A673 (cell line): ENCODE measurements at regions not wholly inside any gene's neighbourhood (a gene's known extent, or its start where the extent isn't known, plus 50 kb on each side); places are given as distances from the start of the nearest gene placed in this dataset.

Source experiments
- BruUV-seq: library from RNA; stranded (reverse); fragments of 400-500 nt; replicated peaks from 2 replicates; lab custom pipeline; 2021; lab: Mats Ljungman, UMichigan
- CTCF ChIA-PET: fragments of 300-600 bp; sonication (Branson Sonifier 250); formaldehyde crosslinking; loops from one replicate; lab custom pipeline; 2022; ENCODE audit warnings: antibody characterized with exemption; lab: Charles Lee
- POLR2A ChIA-PET: fragments of 300-600 bp; sonication (Branson Sonifier 250); formaldehyde crosslinking; loops from one replicate; lab custom pipeline; 2022; ENCODE audit warnings: antibody characterized with exemption; ENCODE audit not compliant: low non-redundant PET; lab: Charles Lee
- DNase-seq: peaks from one replicate; pipeline ENCODE4 v3.0.0-alpha.2; 2015; ENCODE audit warnings: low spot score
- H3K27ac ChIP-seq: fragments of 200-600 bp; sonication (generic); 2 replicates; pipeline ENCODE4 v1.5.1; 2016; ENCODE audit warnings: mixed run types, low read depth, mild to moderate bottlenecking, mixed read lengths, antibody characterized with exemption, low read length; ENCODE audit not compliant: poor library complexity, severe bottlenecking
- H3K27me3 ChIP-seq: fragments of 200-600 bp; sonication (generic); replicated peaks from 2 replicates; pipeline ENCODE4 v1.6.1; 2017; ENCODE audit warnings: mixed run types, low read depth, mild to moderate bottlenecking, mixed read lengths, antibody characterized with exemption, low read length; ENCODE audit not compliant: insufficient read depth, poor library complexity
- H3K36me3 ChIP-seq: fragments of 200-600 bp; sonication (generic); 2 replicates; pipeline ENCODE4 v1.6.1; 2016; ENCODE audit warnings: mixed run types, mild to moderate bottlenecking, mixed read lengths, antibody characterized with exemption, low read length; ENCODE audit not compliant: insufficient read depth, poor library complexity, severe bottlenecking
- H3K4me1 ChIP-seq: fragments of 200-600 bp; sonication (generic); 2 replicates; pipeline ENCODE4 v1.6.1; 2017; ENCODE audit warnings: mixed run types, mild to moderate bottlenecking, mixed read lengths, antibody characterized with exemption, low read length; ENCODE audit not compliant: insufficient read depth, poor library complexity, severe bottlenecking
- H3K4me3 ChIP-seq: fragments of 200-600 bp; sonication (generic); 2 replicates; pipeline ENCODE4 v1.5.1; 2016; ENCODE audit warnings: low read depth, mixed run types, mild to moderate bottlenecking, mixed read lengths, low read length; ENCODE audit not compliant: poor library complexity, severe bottlenecking
- H3K9me3 ChIP-seq: fragments of 200-600 bp; sonication (generic); 2 replicates; pipeline ENCODE4 v1.6.1; 2016; ENCODE audit warnings: mixed run types, low read depth, mild to moderate bottlenecking, mixed read lengths, antibody characterized with exemption, low read length; ENCODE audit not compliant: poor library complexity, severe bottlenecking
- CTCF ChIP-seq: fragments of 300-800, 200-600 bp; sonication (generic); conservative IDR thresholded peaks from 2 replicates; pipeline ENCODE4 v1.5.1; 2017; ENCODE audit warnings: low read depth, mild to moderate bottlenecking, antibody characterized with exemption, low read length, moderate library complexity, mixed read lengths
- EZH2 ChIP-seq: fragments of 200-600 bp; sonication (generic); IDR thresholded peaks from 2 replicates; pipeline ENCODE4 v1.6.1; 2017; ENCODE audit warnings: borderline replicate concordance, low read depth, mild to moderate bottlenecking, mixed read lengths, antibody characterized with exemption, low read length; ENCODE audit not compliant: poor library complexity, severe bottlenecking
- intact Hi-C: fragments of 100-400 bp; cut with micrococcal nuclease; formaldehyde crosslinking; loops from one replicate; pipeline ENCODE4 v1.10.0; 2022; ENCODE audit not compliant: unreplicated experiment

- ChIA-PET CTCF (no interaction called here), POLR2A (no interaction called here)
- no peaks in the 10 kb centered on the region for H3K27me3 ChIP-seq
- TF ChIP-seq EZH2 (no peak), CTCF (no peak)
- intact Hi-C loops: no loop called here
- BruUV-seq: no TSS peak
- H3K9me3 ChIP-seq: no peaks in the 10 kb centered on the region
- no peaks in the 10 kb centered on the region for H3K4me1 ChIP-seq
- H3K36me3 ChIP-seq: no peaks in the 10 kb centered on the region
- no peak for DNase-seq
- no peak overlapping the region for H3K27ac ChIP-seq
- H3K4me3 ChIP-seq: no peak overlapping the region
Observed at GRCh38 chr5:89388872-89389271, 505.9 kb upstream of the MEF2C start.

GRCh38 chr5:89384391-89384790 is 501.4 kb upstream of the MEF2C start:
- DNase-seq: no peak
- POLR2A ChIA-PET: no interaction called here
- CTCF ChIA-PET: no interaction called here
- intact Hi-C loops: no loop called here
- no TSS peak for BruUV-seq
- Histone ChIP-seq H3K9me3 (no peaks in the 10 kb centered on the region), H3K4me3 (no peak overlapping the region), H3K27ac (no peak overlapping the region), H3K36me3 (no peaks in the 10 kb centered on the region), H3K4me1 (no peaks in the 10 kb centered on the region), H3K27me3 (no peaks in the 10 kb centered on the region)
- no peak for TF ChIP-seq EZH2
- TF ChIP-seq CTCF: no peak

- intact Hi-C loops: no loop called here
- Histone ChIP-seq H3K4me3 (no peak overlapping the region), H3K27me3 (no peaks in the 10 kb centered on the region), H3K27ac (no peak overlapping the region), H3K4me1 (no peaks in the 10 kb centered on the region), H3K9me3 (no peaks in the 10 kb centered on the region), H3K36me3 (no peaks in the 10 kb centered on the region)
- TF ChIP-seq CTCF: no peak
- TF ChIP-seq EZH2: no peak
- DNase-seq: no peak
- ChIA-PET CTCF (no interaction called here), POLR2A (no interaction called here)
- no TSS peak for BruUV-seq
Observed at GRCh38 chr5:89380635-89381034, 497.7 kb upstream of the MEF2C start.
